MCF 10A (cell line): ENCODE measurements at regions not wholly inside any gene's neighbourhood (a gene's known extent, or its start where the extent isn't known, plus 50 kb on each side); places are given as distances from the start of the nearest gene placed in this dataset.

Experiments used
- BruUV-seq: library from RNA; stranded (reverse); fragments of 400-500 nt; replicated peaks from 2 replicates; lab custom pipeline; 2021; lab: Mats Ljungman, UMichigan
- CTCF ChIA-PET: fragments of 300-600 bp; sonication (Branson Sonifier 250); formaldehyde crosslinking; extraction: SDS; loops from one replicate; lab custom pipeline; 2021; ENCODE audit warnings: antibody characterized with exemption, inconsistent platforms; lab: Yijun Ruan, JAX
- POLR2A ChIA-PET: fragments of 300-600, 350-650 bp; sonication (Branson Sonifier 250); formaldehyde crosslinking; extraction: SDS; loops from one replicate; lab custom pipeline; 2020; ENCODE audit warnings: antibody characterized with exemption, inconsistent platforms; lab: Yijun Ruan, JAX
- DNase-seq: peaks from one replicate; pipeline ENCODE4 v3.0.0-alpha.2; 2018; ENCODE audit not compliant: unreplicated experiment
- H3K27ac Mint-ChIP-seq: one replicate; pipeline ENCODE4 v1.8.0; 2022; ENCODE audit warnings: mild to moderate bottlenecking, low read depth, mixed read lengths; ENCODE audit not compliant: unreplicated experiment
- H3K27me3 Mint-ChIP-seq: one replicate; pipeline ENCODE4 v1.8.0; 2022; ENCODE audit warnings: mixed read lengths; ENCODE audit not compliant: insufficient read depth, unreplicated experiment
- H3K36me3 Mint-ChIP-seq: one replicate; pipeline ENCODE4 v1.8.0; 2022; ENCODE audit warnings: mild to moderate bottlenecking, moderate library complexity, mixed read lengths; ENCODE audit not compliant: insufficient read depth, unreplicated experiment
- H3K4me1 Mint-ChIP-seq: one replicate; pipeline ENCODE4 v1.8.0; 2022; ENCODE audit warnings: mixed read lengths; ENCODE audit not compliant: insufficient read depth, unreplicated experiment
- H3K4me3 Mint-ChIP-seq: one replicate; pipeline ENCODE4 v1.8.0; 2022; ENCODE audit warnings: mild to moderate bottlenecking, moderate library complexity, mixed read lengths; ENCODE audit not compliant: unreplicated experiment
- H3K9me3 Mint-ChIP-seq: one replicate; pipeline ENCODE4 v1.8.0; 2022; ENCODE audit warnings: mixed read lengths; ENCODE audit not compliant: unreplicated experiment
- CTCF ChIP-seq: fragments of 200-600 bp; IDR thresholded peaks from one replicate; pipeline ENCODE4 v1.8.0; 2022; ENCODE audit warnings: antibody characterized with exemption, mild to moderate bottlenecking; ENCODE audit not compliant: unreplicated experiment
- intact Hi-C: fragments of 100-400 bp; cut with micrococcal nuclease; formaldehyde crosslinking; loops from 2 replicates; pipeline ENCODE4 v1.14.1; 2022

GRCh38 chr1:191240925-191241324 lies 763.3 kb upstream of the BRINP3 start:
- Mint-ChIP-seq H3K4me1 (no peaks in the 10 kb centered on the region), H3K36me3 (no peaks in the 10 kb centered on the region), H3K9me3 (no peaks in the 10 kb centered on the region), H3K27ac (no peak overlapping the region), H3K27me3 (no peaks in the 10 kb centered on the region), H3K4me3 (no peak overlapping the region)
- no peak for TF ChIP-seq CTCF
- ChIA-PET POLR2A (no interaction called here), CTCF (no interaction called here)
- intact Hi-C loops: no loop called here
- no TSS peak for BruUV-seq
- DNase-seq: peak; percentile 8

- H3K27ac Mint-ChIP-seq: no peak overlapping the region
- BruUV-seq: no TSS peak
- ChIA-PET CTCF (no interaction called here), POLR2A (no interaction called here)
- H3K27me3 Mint-ChIP-seq: no peaks in the 10 kb centered on the region
- DNase-seq: no peak
- no peaks in the 10 kb centered on the region for H3K9me3 Mint-ChIP-seq
- no peak for TF ChIP-seq CTCF
- H3K4me1 Mint-ChIP-seq: no peaks in the 10 kb centered on the region
- H3K4me3 Mint-ChIP-seq: no peak overlapping the region
- intact Hi-C loops: no loop called here
- no peaks in the 10 kb centered on the region for H3K36me3 Mint-ChIP-seq
These were observed 777.8 kb upstream of the BRINP3 start for GRCh38 chr1:191255354-191256054.

GRCh38 chr1:191256917-191257316 lies 779.3 kb upstream of the BRINP3 start:
- H3K27ac Mint-ChIP-seq: no peak overlapping the region
- ChIA-PET POLR2A (interaction anchor here (0.6 to 0.9 kb wide), 3 partner anchors 8 to 336 kb away, joined by 3 to 6 read pairs (median 5); no protein-coding TSS in a partner anchor), CTCF (interaction anchor here (0.7 kb wide), 1 partner anchor 75 kb away, joined by 4 read pairs; no protein-coding TSS in a partner anchor)
- H3K4me1 Mint-ChIP-seq: no peaks in the 10 kb centered on the region
- H3K4me3 Mint-ChIP-seq: no peak overlapping the region
- DNase-seq: no peak
- BruUV-seq: no TSS peak
- H3K27me3 Mint-ChIP-seq: no peaks in the 10 kb centered on the region
- no peaks in the 10 kb centered on the region for H3K36me3 Mint-ChIP-seq
- H3K9me3 Mint-ChIP-seq: no peaks in the 10 kb centered on the region
- intact Hi-C loops: no loop called here
- TF ChIP-seq CTCF: no peak

- DNase-seq: no peak
- TF ChIP-seq CTCF: no peak
- no peaks in the 10 kb centered on the region for H3K36me3 Mint-ChIP-seq
- H3K9me3 Mint-ChIP-seq: no peaks in the 10 kb centered on the region
- H3K4me3 Mint-ChIP-seq: no peak overlapping the region
- H3K4me1 Mint-ChIP-seq: no peaks in the 10 kb centered on the region
- no peaks in the 10 kb centered on the region for H3K27me3 Mint-ChIP-seq
- POLR2A ChIA-PET: interaction anchor here (1.4 kb wide), 1 partner anchor 13 kb away, joined by 3 read pairs; no protein-coding TSS in a partner anchor
- CTCF ChIA-PET: no interaction called here
- H3K27ac Mint-ChIP-seq: no peak overlapping the region
- intact Hi-C loops: no loop called here
- no TSS peak for BruUV-seq
These were observed 782.4 kb upstream of the BRINP3 start for GRCh38 chr1:191260056-191260455.
